Fibroblast of skin of abdomen (primary cell): ENCODE measurements at regions not wholly inside any gene's neighbourhood (a gene's known extent, or its start where the extent isn't known, plus 50 kb on each side); places are given as distances from the start of the nearest gene placed in this dataset.

Experiments used
- DNase-seq: peaks from one replicate; pipeline ENCODE4 v3.0.0-alpha.2; 2013

DNA sequence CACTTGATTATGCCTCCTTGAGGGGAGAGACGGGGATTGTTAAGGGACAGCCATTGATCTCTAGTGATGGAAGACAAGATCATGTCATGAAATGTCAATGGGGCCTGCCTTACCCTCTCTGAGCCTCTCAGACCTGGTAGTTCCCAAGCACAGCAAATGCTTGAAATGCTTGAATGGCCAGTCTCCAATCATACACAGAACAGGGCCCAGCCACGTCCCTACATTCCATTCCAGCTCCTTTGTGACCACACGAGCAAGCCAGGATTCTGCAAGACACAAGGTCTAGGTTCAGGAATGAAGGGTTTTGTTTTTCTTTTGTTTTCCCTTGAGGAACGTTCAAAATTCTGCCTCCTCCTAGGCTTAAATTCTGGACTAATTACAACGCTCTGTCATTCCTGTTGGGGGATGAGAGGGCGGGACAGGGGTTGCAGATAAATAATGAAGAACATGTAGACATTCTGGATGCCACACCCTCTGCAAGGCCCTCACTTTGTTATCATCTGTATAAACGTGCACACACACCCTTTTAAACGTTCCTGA, 98.1 kb upstream of the YPEL5 start:
- peak; percentile 9 for DNase-seq

DNA sequence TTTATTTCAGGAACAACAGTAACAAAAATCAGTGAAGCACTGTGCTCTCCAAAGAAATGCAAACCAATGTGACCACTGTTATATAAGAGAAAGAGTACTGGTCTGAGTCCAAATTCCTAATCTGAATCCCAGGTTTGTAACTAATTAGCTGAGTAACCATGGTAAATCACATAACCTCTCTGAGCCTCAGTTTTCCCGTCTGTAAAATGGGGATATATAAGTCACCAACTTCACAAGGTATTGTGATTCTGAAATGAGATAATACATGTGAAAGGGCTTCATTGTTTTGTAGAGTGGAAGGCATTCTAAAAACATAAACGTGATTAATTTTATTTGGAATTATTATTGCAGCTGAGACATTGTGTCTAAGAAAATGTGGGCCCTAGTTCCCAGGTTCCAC, 91.3 kb upstream of the YPEL5 start:
- DNase-seq: no peak

- no peak for DNase-seq
Observed at GRCh38 chr2:30060562-30060961, 86.2 kb upstream of the YPEL5 start.

DNA sequence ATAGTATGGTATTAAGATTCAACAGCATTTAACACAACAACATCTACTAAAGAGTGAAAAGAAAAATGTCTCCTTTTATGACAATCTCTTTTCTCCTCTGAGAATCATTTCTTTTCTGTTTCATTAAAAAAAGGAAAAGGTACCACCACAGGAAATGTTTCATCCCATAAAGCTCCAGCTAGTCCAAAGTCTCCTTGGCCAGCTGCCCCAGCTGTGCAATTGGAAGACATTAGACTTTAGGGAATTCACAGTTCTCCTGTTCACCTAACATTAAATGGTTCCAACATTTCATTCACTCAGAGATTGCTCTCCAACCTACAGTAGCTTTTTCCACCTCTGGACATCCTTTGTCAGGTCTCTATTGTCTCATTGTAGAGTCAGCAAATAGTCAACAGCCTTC, 78.7 kb upstream of the YPEL5 start:
- DNase-seq: no peak

DNA sequence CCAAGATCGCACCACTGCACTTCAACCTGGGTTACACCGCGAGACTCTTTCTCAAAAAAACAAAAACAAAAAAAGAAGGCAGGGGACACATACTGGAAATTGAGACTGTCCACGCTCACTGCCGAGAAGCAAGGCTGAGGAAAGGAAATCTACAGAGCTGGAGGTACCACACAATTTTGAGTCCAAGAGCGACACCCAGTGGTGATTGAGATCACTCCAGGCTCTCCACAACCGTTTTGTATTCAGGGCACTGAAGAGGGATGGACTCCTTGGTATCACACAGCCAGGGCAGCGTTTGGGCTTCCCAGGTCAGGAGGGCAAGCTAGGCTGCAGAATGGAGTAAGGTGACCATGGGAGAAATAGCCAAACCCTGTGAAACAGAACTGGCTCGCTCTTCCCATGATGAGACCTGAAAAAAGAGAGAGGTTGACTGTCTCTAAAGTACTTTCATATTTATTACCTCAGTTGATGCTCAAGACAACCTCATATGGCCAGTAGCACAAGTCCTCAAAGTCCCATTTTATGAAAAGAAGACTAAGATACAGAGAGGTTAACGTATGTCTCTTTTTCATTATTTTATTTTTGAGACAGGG, 74.5 kb upstream of the YPEL5 start:
- DNase-seq: peak; percentile 67

DNA sequence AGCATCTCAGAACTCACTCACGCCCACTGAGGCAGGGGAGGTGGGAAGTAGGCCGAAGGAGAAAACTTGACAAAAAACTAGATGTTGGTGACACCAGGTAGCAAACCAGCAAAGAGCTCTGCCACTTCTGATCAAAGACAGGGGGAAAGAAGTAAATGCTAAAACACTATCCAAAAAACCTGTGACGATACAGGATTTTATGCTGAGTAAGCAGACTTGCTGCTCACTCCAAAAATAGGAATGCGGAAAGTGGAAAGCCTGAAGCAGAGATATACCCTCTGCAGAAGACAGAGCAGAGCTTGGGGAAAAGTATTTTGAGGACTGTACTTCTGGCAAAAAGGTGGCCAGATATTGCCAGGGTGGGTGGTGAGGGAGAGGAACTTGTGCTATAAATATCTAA, 73.3 kb upstream of the YPEL5 start:
- DNase-seq: no peak

DNA sequence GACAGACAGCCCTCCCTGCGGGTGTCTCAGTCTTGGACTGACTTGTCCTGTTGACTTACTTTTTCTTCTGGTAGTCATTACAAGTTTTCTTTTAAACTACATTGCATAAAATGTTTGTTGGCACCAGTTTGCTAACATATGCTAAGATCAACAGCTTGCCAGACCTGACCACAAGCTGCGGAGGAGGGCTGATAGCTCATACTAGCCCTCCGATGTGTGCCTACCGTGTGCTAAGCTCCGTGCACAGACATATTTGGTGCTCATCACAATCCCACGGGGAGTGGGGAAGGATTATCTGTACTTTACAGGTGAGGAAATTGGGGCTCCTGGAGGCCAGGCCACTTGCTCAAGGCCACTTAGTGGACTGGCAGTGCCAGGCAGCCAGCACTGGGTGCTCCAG, 72.8 kb upstream of the YPEL5 start:
- DNase-seq: no peak

- DNase-seq: peak; percentile 8
Observed at GRCh38 chr2:30078521-30078920, 68.3 kb upstream of the YPEL5 start.

- no peak for DNase-seq
Observed at GRCh38 chr2:30084915-30085314, 61.9 kb upstream of the YPEL5 start.

DNA sequence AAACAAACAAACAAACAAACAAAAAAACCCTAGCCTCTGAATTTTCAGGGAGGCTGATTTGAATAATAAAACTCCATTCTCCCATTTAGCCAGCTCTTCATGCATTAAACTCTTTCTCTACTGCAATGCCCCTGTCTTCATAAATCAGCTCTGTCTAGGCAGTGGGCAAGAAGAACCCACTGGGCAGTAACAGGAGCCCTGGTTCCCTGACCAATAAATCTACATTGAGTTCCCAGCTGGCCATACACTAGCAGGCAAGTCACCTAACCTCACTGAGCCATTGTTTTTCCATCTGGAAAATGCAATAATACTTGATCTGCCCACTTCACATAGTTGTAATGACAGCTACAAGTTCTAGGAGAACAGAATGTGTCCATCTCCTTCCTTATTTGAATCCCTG, 57.6 kb upstream of the YPEL5 start:
- DNase-seq: no peak

GRCh38 chr2:30095402-30095801, 51.4 kb upstream of the YPEL5 start:
- DNase-seq: peak; percentile 30

GRCh38 chr2:30096451-30096850, 50.4 kb upstream of the YPEL5 start:
- DNase-seq: no peak
